ENCODE measurements at regions not wholly inside any gene's neighbourhood (a gene's known extent, or its start where the extent isn't known, plus 50 kb on each side); places are given as distances from the start of the nearest gene placed in this dataset.
A peak's percentile ranks its signal among the peaks of the same experiment; 100 is the strongest.
"Not testable (repeated sequence)": the region's sequence is repeated elsewhere in the genome, so short reads cannot be mapped to it uniquely, and the experiment has no call there.

DNA sequence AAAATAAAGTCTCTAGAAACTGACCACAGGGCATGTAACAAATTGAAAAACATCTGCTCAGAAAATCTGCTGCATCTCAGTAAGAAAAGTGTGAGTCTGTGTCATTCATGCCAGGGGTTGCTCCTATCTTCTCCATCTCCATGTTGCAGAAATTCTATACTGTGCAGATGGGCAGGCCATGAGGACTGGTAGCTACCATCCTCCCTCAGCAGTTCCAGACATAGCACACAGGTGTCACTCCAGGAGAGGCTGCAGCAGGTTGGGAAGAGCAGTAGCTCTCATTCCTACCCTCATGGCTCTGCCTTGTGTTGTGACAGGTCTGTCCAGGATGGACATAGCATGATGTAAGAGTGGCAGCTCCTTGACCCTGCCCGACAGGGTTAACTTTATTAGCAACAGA, 173.4 kb downstream of the NDUFS4 start:
- TF ChIP-seq, protein P1, sequence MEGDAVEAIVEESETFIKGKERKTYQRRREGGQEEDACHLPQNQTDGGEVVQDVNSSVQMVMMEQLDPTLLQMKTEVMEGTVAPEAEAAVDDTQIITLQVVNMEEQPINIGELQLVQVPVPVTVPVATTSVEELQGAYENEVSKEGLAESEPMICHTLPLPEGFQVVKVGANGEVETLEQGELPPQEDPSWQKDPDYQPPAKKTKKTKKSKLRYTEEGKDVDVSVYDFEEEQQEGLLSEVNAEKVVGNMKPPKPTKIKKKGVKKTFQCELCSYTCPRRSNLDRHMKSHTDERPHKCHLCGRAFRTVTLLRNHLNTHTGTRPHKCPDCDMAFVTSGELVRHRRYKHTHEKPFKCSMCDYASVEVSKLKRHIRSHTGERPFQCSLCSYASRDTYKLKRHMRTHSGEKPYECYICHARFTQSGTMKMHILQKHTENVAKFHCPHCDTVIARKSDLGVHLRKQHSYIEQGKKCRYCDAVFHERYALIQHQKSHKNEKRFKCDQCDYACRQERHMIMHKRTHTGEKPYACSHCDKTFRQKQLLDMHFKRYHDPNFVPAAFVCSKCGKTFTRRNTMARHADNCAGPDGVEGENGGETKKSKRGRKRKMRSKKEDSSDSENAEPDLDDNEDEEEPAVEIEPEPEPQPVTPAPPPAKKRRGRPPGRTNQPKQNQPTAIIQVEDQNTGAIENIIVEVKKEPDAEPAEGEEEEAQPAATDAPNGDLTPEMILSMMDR (IDR thresholded peaks at IDR 0.05) = peak; percentile 27; the same call in 1 of the 2 replicates
- no peak for TF ChIP-seq ZFX (IDR thresholded peaks at IDR 0.05; ENCODE audit: borderline replicate concordance)
- no peak overlapping the region for H3K27ac ChIP-seq

DNA sequence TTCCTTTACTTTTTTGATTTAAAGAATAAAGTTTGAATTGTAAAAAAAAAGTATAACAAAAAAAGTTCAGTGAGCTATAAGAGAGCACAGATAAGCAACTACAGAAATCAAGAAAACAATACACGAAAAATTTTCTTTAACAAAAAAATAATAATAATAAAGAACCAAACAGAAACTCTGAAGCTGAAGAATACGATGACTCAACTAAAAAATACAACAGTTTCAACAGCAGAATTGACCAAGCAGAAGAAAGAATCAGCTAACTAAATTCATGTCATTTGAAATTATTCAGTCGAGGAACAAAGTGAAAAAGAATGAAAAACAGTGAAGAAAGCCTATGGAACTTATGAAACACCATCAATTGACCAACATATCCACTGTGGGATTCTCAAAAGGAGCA, 177.7 kb downstream of the NDUFS4 start:
- H3K27ac ChIP-seq = no peak overlapping the region
- no peak for TF ChIP-seq ZFX (IDR thresholded peaks at IDR 0.05; ENCODE audit: borderline replicate concordance)
- TF ChIP-seq, protein P1 (IDR thresholded peaks at IDR 0.05) = no peak

- TF ChIP-seq ZFX (IDR thresholded peaks at IDR 0.05; ENCODE audit: borderline replicate concordance) = no peak
- TF ChIP-seq, protein P1 (IDR thresholded peaks at IDR 0.05) = no peak
- no peak overlapping the region for H3K27ac ChIP-seq
Observed at GRCh38 chr5:53739111-53739510, 178.7 kb downstream of the NDUFS4 start.

DNA sequence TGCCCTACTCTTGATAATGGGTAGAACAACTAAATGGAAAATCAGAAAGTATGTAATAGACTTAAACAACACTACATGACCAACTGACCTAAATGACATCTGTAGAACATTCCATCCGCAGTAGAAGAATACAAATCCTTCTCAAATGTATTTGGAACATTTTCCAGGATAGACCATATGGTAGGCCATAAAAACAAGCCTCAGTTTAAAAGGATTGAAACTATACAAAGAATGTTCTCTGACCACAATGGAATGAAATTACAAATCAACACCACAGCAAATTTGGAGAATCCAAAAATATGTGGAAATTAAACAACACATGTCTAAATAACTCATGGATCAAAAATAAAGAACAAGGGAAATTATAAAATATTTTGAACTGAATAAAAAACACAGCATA, 189.2 kb downstream of the NDUFS4 start:
- no peak for TF ChIP-seq ZFX (IDR thresholded peaks at IDR 0.05; ENCODE audit: borderline replicate concordance)
- TF ChIP-seq, protein P1 (IDR thresholded peaks at IDR 0.05) = no peak

GRCh38 chr5:53752282-53752681, 191.8 kb downstream of the NDUFS4 start:
- not testable (repeated sequence) for H3K27ac ChIP-seq

More for the DNA sequence above, 189.2 kb downstream of the NDUFS4 start:
- no peak overlapping the region for H3K27ac ChIP-seq

DNA sequence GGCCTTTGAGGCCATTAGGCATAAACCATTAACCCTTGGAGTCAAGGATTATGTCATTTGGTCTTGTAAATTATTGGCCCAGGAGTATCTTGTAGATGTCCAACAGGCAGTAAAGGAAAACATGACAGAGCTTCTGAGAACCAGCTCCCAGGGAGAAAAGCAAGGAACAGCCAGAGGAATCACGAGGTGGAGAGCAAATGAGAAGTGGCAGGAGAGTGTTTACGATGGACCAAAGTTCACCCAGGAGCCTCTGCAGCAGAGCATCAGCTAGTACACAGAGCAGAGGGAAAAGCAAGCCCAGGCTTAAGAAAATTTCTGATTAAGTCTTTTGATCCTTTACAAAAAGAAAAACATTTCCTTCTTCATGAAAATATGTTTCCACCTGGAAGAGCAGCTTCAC, 206.2 kb downstream of the NDUFS4 start:
- TF ChIP-seq ZFX (IDR thresholded peaks at IDR 0.05; ENCODE audit: borderline replicate concordance) = no peak
- TF ChIP-seq, protein P1 (IDR thresholded peaks at IDR 0.05) = no peak

GRCh38 chr5:53777864-53778618, 217.6 kb downstream of the NDUFS4 start:
- TF ChIP-seq, protein P1 (IDR thresholded peaks at IDR 0.05) = no peak
- no peak for TF ChIP-seq ZFX (IDR thresholded peaks at IDR 0.05; ENCODE audit: borderline replicate concordance)
- no peak overlapping the region for H3K27ac ChIP-seq

More for the DNA sequence above, 206.2 kb downstream of the NDUFS4 start:
- H3K27ac ChIP-seq = no peak overlapping the region

All from 22Rv1 (cell line).